ENCODE measurements at regions not wholly inside any gene's neighbourhood (a gene's known extent, or its start where the extent isn't known, plus 50 kb on each side); places are given as distances from the start of the nearest gene placed in this dataset.

DNA sequence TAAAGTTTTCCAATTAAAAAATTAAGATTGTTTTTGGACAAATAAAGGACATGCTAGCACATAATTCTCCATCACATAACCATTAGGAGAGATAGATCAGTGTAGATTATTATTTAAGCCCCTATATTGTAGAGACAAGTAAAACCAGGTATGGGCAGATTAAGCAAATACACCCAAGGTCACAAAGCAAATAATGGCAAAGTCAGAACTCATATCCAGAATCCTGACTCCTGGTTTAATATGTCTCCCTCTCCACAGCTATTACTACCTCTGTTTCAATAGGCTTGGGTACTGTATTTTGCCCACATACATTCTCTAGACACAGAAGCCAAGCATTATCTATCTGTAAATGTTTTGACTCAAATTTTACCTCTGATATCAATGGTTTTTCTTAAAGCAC, 282.3 kb downstream of the EPHA4 start:
- Histone ChIP-seq H3K27ac (ENCODE audit: low read length, poor library complexity, severe bottlenecking) (no peak overlapping the region), H3K4ac (ENCODE audit: low read depth in 1 of 2, low read length in 2 of 2) (no peak overlapping the region), H3K9ac (ENCODE audit: low read length) (no peak overlapping the region), H2BK12ac (ENCODE audit: low read length in 2 of 2) (no peak overlapping the region), H3K18ac (ENCODE audit: low read depth in 1 of 2, low read length in 2 of 2) (no peak overlapping the region), H2BK5ac (ENCODE audit: low read depth, low read length, poor library complexity, severe bottlenecking) (no peak overlapping the region), H3K4me3 (ENCODE audit: insufficient read depth in 1 of 2, low read depth in 1 of 2, low read length in 2 of 2) (no peak overlapping the region), H2BK120ac (ENCODE audit: low read depth, low read length) (no peak overlapping the region), H4K91ac (ENCODE audit: low read length) (no peak overlapping the region), H4K8ac (ENCODE audit: low read length) (no peak overlapping the region), H3K4me2 (ENCODE audit: low read length, poor library complexity, severe bottlenecking) (no peak overlapping the region), H3K79me1 (replicated peaks; ENCODE audit: low read length, poor library complexity, severe bottlenecking) (no peaks in the 10 kb centered on the region), H2BK15ac (ENCODE audit: low read depth, poor library complexity, severe bottlenecking) (no peak overlapping the region), H3K23ac (ENCODE audit: low read length in 2 of 2) (no peak overlapping the region), H3K14ac (ENCODE audit: low read length in 2 of 2) (no peak overlapping the region), H3K36me3 (ENCODE audit: control insufficient read depth in 1 of 2, insufficient read depth in 2 of 2, low read depth in 1 of 2, low read length in 2 of 2) (no peaks in the 10 kb centered on the region), H3K4me1 (ENCODE audit: control insufficient read depth, insufficient read depth, low read depth, low read length) (no peaks in the 10 kb centered on the region), H2AFZ (ENCODE audit: low read depth, low read length) (no peak overlapping the region), H3K27me3 (ENCODE audit: control insufficient read depth in 1 of 2, insufficient read depth in 1 of 2, low read length in 2 of 2) (no peaks in the 10 kb centered on the region), H2AK5ac (ENCODE audit: low read length, severe bottlenecking) (no peak overlapping the region), H3K9me3 (ENCODE audit: control insufficient read depth, low read length) (no peaks in the 10 kb centered on the region)
- no peak for DNase-seq

- H2BK5ac ChIP-seq (ENCODE audit: low read depth, low read length, poor library complexity, severe bottlenecking) = no peak overlapping the region
- no peaks in the 10 kb centered on the region for H3K9me3 ChIP-seq (ENCODE audit: control insufficient read depth, low read length)
- 85% methylated on average over 6 of the region's 6 CpGs for WGBS
- H3K23ac ChIP-seq (ENCODE audit: low read length in 2 of 2) = no peak overlapping the region
- H3K36me3 ChIP-seq (ENCODE audit: control insufficient read depth in 1 of 2, insufficient read depth in 2 of 2, low read depth in 1 of 2, low read length in 2 of 2) = no peaks in the 10 kb centered on the region
- H3K4ac ChIP-seq (ENCODE audit: low read depth in 1 of 2, low read length in 2 of 2) = no peak overlapping the region
- no peak overlapping the region for H2BK120ac ChIP-seq (ENCODE audit: low read depth, low read length)
- H2BK15ac ChIP-seq (ENCODE audit: low read depth, poor library complexity, severe bottlenecking) = no peak overlapping the region
- H3K79me1 ChIP-seq (replicated peaks; ENCODE audit: low read length, poor library complexity, severe bottlenecking) = no peaks in the 10 kb centered on the region
- H3K9ac ChIP-seq (ENCODE audit: low read length) = no peak overlapping the region
- H3K18ac ChIP-seq (ENCODE audit: low read depth in 1 of 2, low read length in 2 of 2) = no peak overlapping the region
- no peak for DNase-seq
- no peak overlapping the region for H4K91ac ChIP-seq (ENCODE audit: low read length)
- no peak overlapping the region for H3K14ac ChIP-seq (ENCODE audit: low read length in 2 of 2)
- H3K27me3 ChIP-seq (ENCODE audit: control insufficient read depth in 1 of 2, insufficient read depth in 1 of 2, low read length in 2 of 2) = no peaks in the 10 kb centered on the region
- no peak overlapping the region for H3K4me3 ChIP-seq (ENCODE audit: insufficient read depth in 1 of 2, low read depth in 1 of 2, low read length in 2 of 2)
- H3K4me2 ChIP-seq (ENCODE audit: low read length, poor library complexity, severe bottlenecking) = no peak overlapping the region
- H3K4me1 ChIP-seq (ENCODE audit: control insufficient read depth, insufficient read depth, low read depth, low read length) = no peaks in the 10 kb centered on the region
- H2BK12ac ChIP-seq (ENCODE audit: low read length in 2 of 2) = no peak overlapping the region
- H2AFZ ChIP-seq (ENCODE audit: low read depth, low read length) = no peak overlapping the region
- H3K27ac ChIP-seq (ENCODE audit: low read length, poor library complexity, severe bottlenecking) = no peak overlapping the region
- no peak overlapping the region for H4K8ac ChIP-seq (ENCODE audit: low read length)
- no peak overlapping the region for H2AK5ac ChIP-seq (ENCODE audit: low read length, severe bottlenecking)
These were observed 278.0 kb downstream of the EPHA4 start for GRCh38 chr2:221293949-221294742.

DNA sequence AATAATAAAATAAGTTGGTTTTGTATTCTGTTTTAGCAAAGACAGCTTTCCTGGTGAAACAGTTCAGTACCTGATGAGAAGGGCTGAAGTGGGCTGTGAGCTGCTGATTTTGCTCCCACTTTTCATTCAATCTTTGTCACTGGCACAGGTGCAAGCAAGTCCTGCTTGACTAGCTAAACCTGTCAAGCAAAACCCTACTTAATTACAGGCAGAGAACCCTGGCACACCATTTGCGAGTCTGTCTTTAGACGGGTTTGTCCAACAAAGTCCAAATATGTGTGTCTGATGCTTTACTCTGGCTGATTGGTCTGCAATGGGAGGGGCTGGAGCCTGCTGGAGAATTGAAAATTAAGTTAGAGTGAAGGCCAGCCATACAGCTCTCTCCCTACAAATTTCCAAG, 267.2 kb downstream of the EPHA4 start:
- no peak overlapping the region for H3K14ac ChIP-seq (ENCODE audit: low read length in 2 of 2)
- 100% methylated on average over 2 of the region's 2 CpGs for WGBS

GRCh38 chr2:221308507-221309066, 263.5 kb downstream of the EPHA4 start:
- 52% methylated on average over 3 of the region's 4 CpGs for WGBS
- H3K9ac ChIP-seq (ENCODE audit: low read length) = no peak overlapping the region
- H3K36me3 ChIP-seq (ENCODE audit: control insufficient read depth in 1 of 2, insufficient read depth in 2 of 2, low read depth in 1 of 2, low read length in 2 of 2) = no peaks in the 10 kb centered on the region
- no peaks in the 10 kb centered on the region for H3K79me1 ChIP-seq (replicated peaks; ENCODE audit: low read length, poor library complexity, severe bottlenecking)
- no peak overlapping the region for H4K91ac ChIP-seq (ENCODE audit: low read length)
- no peak overlapping the region for H2BK5ac ChIP-seq (ENCODE audit: low read depth, low read length, poor library complexity, severe bottlenecking)
- no peak overlapping the region for H2AFZ ChIP-seq (ENCODE audit: low read depth, low read length)
- no peak overlapping the region for H3K4ac ChIP-seq (ENCODE audit: low read depth in 1 of 2, low read length in 2 of 2)
- no peak overlapping the region for H3K4me3 ChIP-seq (ENCODE audit: insufficient read depth in 1 of 2, low read depth in 1 of 2, low read length in 2 of 2)
- no peak overlapping the region for H2AK5ac ChIP-seq (ENCODE audit: low read length, severe bottlenecking)
- H4K8ac ChIP-seq (ENCODE audit: low read length) = no peak overlapping the region
- no peak overlapping the region for H3K14ac ChIP-seq (ENCODE audit: low read length in 2 of 2)
- no peak overlapping the region for H3K18ac ChIP-seq (ENCODE audit: low read depth in 1 of 2, low read length in 2 of 2)
- no peak overlapping the region for H2BK120ac ChIP-seq (ENCODE audit: low read depth, low read length)
- H3K4me2 ChIP-seq (ENCODE audit: low read length, poor library complexity, severe bottlenecking) = no peak overlapping the region
- H3K27me3 ChIP-seq (ENCODE audit: control insufficient read depth in 1 of 2, insufficient read depth in 1 of 2, low read length in 2 of 2) = no peaks in the 10 kb centered on the region
- H2BK12ac ChIP-seq (ENCODE audit: low read length in 2 of 2) = no peak overlapping the region
- H2BK15ac ChIP-seq (ENCODE audit: low read depth, poor library complexity, severe bottlenecking) = no peak overlapping the region
- H3K4me1 ChIP-seq (ENCODE audit: control insufficient read depth, insufficient read depth, low read depth, low read length) = peaks cover 2% of the 10 kb centered on the region
- DNase-seq = no peak
- H3K9me3 ChIP-seq (ENCODE audit: control insufficient read depth, low read length) = no peaks in the 10 kb centered on the region
- H3K27ac ChIP-seq (ENCODE audit: low read length, poor library complexity, severe bottlenecking) = no peak overlapping the region
- H3K23ac ChIP-seq (ENCODE audit: low read length in 2 of 2) = no peak overlapping the region

More for the DNA sequence above, 267.2 kb downstream of the EPHA4 start:
- Histone ChIP-seq H3K23ac (ENCODE audit: low read length in 2 of 2) (no peak overlapping the region), H3K9ac (ENCODE audit: low read length) (no peak overlapping the region), H2AK5ac (ENCODE audit: low read length, severe bottlenecking) (no peak overlapping the region), H3K79me1 (replicated peaks; ENCODE audit: low read length, poor library complexity, severe bottlenecking) (no peaks in the 10 kb centered on the region), H2AFZ (ENCODE audit: low read depth, low read length) (no peak overlapping the region), H3K27ac (ENCODE audit: low read length, poor library complexity, severe bottlenecking) (no peak overlapping the region), H3K36me3 (ENCODE audit: control insufficient read depth in 1 of 2, insufficient read depth in 2 of 2, low read depth in 1 of 2, low read length in 2 of 2) (no peaks in the 10 kb centered on the region), H3K9me3 (ENCODE audit: control insufficient read depth, low read length) (no peaks in the 10 kb centered on the region), H3K4me2 (ENCODE audit: low read length, poor library complexity, severe bottlenecking) (no peak overlapping the region), H3K4ac (ENCODE audit: low read depth in 1 of 2, low read length in 2 of 2) (no peak overlapping the region), H3K4me3 (ENCODE audit: insufficient read depth in 1 of 2, low read depth in 1 of 2, low read length in 2 of 2) (no peak overlapping the region), H3K27me3 (ENCODE audit: control insufficient read depth in 1 of 2, insufficient read depth in 1 of 2, low read length in 2 of 2) (no peaks in the 10 kb centered on the region), H2BK120ac (ENCODE audit: low read depth, low read length) (no peak overlapping the region), H2BK5ac (ENCODE audit: low read depth, low read length, poor library complexity, severe bottlenecking) (no peak overlapping the region), H3K18ac (ENCODE audit: low read depth in 1 of 2, low read length in 2 of 2) (no peak overlapping the region), H3K4me1 (ENCODE audit: control insufficient read depth, insufficient read depth, low read depth, low read length) (no peaks in the 10 kb centered on the region), H2BK15ac (ENCODE audit: low read depth, poor library complexity, severe bottlenecking) (no peak overlapping the region), H4K91ac (ENCODE audit: low read length) (no peak overlapping the region), H2BK12ac (ENCODE audit: low read length in 2 of 2) (no peak overlapping the region), H4K8ac (ENCODE audit: low read length) (no peak overlapping the region)
- no peak for DNase-seq

All from mesenchymal stem cell (in vitro differentiated cells and primary cell).